IPS-NIHi7 (cell line): ENCODE measurements at regions not wholly inside any gene's neighbourhood (a gene's known extent, or its start where the extent isn't known, plus 50 kb on each side); places are given as distances from the start of the nearest gene placed in this dataset.

Experiments
- DNase-seq: peaks from one replicate; pipeline ENCODE4 v3.0.0; 2012; ENCODE audit warnings: mixed read lengths; ENCODE audit errors: extremely low spot score

DNA sequence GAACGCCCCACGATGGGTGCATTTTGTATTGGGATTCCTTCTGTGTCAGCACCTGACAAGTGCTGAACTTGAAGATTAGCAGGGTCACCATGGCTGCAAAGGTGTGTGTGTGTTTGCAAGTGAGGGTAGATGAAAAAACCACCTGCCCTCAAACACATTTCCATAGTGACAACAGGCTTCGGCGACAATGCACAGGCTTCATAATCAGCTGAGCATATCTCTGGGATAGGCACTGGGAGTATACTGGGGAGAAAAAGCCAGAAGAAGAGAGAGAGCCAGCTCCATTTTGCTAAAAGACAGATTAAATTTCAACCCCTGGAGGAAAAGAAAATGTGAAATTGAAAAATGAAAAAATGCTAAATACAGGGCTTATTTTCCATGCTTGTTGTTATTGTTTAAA, 656.1 kb downstream of the INHBA start:
- no peak for DNase-seq

DNA sequence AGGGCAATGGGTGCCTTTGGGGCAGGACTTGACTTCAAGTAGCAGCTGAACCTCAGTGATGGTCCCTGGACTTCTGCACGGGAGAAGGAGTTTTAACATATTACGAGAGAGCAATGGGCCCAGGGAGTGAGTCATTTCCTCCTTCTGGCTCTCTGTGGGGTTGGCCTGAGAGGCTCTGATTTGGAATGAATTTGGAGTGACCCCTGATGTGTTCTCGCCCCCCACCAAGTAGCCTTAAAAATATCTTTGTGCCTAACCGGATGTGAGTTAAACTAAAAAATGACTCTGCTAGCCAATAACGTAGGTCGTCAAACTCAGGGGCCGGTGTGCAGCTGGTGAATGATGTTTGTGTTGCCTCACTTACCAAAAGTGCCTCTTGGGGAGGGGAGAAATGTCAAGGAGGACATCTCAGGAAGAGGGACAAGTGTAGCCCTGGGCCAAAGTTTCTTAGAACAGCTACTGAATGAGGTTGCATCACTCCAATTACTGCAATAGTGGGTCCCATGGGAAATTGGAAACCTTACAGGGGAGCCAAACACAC, 656.6 kb downstream of the INHBA start:
- DNase-seq, result no peak

DNA sequence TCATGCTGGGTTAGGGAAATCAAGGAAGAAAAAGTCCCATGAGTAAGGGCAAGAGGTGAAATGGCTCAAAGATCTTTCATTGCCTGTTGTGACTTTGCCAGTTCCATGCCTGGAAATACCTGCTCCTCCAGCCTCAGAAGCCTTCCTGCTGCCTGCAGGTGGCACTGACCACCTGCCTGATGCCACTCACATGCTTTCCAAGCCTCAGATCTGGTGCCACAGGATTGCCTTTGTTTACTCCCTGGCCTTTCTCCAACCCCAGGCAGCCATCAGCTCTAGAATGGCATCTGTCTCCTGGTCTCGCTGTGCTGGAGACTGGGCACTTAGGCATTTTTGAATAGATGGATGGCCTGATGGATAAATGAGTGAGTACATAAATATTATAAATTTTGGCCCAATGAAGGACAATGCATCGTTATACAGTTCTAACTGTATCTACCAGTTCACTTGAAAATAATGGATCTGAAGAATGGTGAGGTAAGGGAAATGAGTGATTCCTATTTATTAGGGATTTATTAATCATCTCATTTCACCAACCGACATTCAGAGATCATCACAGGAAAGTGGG, 657.2 kb downstream of the INHBA start:
- DNase-seq, result peak; percentile 36

DNA sequence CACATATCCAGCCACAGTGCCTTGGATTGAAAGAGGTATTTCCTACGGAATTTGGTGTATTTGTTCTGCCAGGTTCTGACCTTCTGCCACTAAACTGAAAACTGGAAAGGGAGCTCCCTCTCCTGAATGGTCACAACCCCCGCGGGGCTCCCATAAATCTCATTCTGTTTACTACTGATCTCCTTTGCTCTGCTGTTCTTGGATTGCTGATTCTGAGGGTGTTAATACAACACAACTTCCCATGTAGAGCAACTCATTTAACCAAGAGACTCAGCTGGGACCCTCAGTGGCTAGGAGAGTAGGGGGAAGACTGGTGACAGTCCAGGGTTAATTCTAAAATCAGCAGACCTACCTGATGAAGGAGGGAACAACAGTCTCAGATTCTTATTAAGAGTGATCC, 662.9 kb downstream of the INHBA start:
- DNase-seq, result no peak

DNA sequence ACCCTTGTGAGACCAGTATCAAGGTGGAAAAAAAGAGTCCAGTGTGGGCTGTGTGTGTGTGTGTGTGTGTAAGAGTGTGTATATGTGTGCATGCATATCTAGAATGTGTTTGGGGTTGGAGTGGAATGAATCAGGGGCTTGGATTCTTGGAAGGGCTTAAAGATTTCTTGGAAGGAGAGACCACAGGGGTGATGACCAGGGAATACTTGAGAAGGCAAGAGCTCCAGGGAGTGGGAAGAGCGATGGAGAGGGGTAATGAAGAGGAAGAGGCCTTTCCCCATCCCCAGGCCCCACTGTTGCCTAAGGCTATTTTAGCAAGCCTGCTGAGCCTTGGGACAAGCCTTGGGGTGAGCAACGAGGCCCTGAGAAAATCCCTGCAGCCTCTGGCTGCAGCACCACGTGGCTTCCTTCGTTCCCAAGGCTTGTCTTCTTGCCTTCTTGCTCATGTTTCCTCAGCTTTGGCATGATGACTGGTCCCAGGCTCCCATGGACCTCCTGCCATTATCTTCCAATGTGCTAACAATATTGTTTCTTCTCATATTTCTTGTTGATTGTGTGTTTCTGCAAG, 663.4 kb downstream of the INHBA start:
- no peak for DNase-seq

DNA sequence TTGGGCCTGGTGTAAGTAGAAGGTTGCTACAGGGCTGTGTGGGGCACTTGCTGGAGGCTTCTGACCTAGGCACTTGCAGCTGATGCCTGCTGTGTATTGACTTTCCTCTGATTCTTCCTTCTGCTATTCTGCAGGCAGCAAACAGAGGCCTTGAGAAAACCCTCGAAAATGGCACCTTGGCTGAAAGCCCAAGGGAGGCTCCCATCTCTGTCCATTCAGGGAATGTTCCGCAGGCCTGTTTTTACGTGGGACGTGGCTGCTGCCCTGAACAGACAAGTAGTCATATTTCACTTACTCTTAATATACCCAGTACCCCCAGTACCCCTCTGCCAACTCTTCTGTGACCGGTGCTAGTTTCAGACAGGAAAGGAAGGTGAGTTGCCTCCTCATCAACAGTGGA, 664.7 kb downstream of the INHBA start:
- DNase-seq, result no peak

DNA sequence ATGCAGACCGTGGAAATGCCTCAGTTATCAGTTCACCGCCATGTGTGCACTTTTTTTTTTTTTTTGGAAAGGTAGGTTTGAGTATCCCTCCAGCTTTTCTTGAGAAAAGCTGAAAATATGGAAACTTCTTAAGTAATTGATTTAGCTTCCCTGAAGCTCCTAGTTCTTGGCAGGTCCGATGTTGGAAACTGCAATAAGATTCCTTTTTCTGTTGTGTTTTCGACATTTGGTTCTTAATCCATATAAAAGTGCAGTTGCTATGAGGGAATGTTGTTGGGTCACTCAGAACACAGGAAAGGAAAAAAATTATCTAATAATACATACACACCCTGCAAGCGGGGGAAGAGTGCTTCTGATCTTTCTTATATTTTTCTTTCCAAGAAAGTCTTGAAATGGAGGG, 665.2 kb downstream of the INHBA start:
- DNase-seq, result no peak

DNA sequence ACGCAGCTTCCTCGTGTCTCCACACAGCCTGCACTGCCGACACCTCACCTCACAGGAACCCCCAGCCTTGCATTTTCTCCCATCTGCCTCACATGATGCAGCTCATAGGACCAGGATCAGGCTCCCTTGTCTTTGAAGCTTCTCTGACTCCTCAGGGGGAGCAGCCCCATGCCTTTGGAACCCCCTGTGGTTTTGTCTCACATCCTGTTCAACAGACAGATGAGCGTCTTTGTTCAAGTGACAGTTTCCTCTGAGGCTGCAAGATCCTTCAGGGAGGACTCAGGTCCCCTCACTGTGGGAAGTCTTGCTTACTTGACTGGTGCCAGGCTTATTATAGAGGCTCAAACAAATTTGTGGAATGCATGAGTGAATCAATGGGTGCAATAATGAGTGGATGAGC, 667.1 kb downstream of the INHBA start:
- DNase-seq, result no peak

DNA sequence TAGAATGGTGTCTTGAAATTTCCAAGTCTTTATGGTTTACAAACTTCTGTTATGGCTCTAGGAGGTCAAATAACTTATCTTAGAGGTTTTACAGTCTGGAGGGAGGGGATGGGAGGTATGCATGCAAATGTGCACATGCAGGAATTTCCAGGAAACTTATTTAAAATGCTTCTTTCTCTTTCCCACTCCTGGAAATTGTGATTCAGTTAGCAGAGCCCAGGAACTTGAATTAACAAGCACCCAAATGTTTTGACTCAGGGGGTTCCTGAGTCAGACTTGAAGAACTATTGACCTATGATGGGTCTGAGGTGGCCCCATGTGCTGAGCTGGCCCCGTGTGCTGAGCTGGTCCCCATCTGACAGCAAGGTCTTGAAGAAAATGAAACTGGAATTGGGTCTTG, 669.4 kb downstream of the INHBA start:
- DNase-seq, result no peak

DNA sequence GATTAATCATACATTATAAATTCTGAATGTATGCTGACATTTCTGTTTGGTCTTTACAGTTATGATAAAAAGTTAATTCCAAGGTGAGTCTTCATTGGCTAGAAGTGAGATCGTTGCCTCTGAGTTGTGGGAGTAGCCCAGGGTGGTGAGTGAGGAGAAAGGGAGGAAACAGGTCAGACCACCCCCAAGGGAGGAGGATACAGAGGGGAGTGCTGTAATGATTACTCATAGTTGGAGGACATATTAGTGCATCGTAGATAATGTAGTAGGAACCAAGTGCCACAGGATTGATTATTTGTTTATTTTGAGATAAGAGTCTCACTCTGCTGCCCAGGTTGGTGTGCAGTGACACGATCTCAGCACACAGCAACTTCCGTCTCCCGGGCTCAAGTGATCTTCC, 672.2 kb downstream of the INHBA start:
- no peak for DNase-seq

DNA sequence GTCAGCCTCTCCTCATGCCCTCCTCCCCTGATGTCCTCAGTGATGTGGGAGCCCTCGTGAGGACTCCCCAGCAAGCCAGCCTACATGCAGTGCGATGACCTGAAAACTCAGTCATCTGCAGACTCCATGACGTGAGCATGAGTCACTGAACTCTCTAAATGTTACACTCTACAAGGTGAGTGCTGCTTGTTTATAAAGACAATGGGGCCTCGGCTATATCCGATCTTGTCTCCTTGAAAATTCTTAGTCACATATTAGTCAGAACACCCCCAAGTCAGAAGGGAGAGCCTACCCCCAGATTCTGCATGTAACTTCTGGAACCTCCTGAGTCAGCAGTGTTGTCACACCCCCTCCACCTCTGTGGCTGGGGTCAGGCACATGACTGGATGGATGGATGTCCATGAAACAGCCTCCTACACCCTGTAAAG, 673.8 kb downstream of the INHBA start:
- DNase-seq, result no peak

DNA sequence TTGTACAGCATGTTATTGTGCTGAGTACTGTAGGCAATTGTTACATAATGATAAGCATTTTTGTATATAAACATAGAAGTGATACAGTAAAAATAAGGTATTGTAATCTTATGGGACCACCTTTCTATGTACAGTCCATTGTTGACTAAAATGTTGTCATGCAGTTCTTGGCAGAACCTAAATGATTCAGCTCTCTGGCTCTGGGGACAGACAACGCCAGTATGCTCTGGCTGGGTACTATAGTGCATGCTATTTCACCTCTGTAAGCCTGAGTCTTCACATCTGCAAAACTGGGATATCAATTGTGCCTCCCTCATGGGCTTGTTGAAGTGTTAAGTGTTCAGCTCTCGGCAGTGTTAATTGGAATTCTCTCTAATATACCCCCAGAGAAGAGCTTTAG, 674.3 kb downstream of the INHBA start:
- no peak for DNase-seq

DNA sequence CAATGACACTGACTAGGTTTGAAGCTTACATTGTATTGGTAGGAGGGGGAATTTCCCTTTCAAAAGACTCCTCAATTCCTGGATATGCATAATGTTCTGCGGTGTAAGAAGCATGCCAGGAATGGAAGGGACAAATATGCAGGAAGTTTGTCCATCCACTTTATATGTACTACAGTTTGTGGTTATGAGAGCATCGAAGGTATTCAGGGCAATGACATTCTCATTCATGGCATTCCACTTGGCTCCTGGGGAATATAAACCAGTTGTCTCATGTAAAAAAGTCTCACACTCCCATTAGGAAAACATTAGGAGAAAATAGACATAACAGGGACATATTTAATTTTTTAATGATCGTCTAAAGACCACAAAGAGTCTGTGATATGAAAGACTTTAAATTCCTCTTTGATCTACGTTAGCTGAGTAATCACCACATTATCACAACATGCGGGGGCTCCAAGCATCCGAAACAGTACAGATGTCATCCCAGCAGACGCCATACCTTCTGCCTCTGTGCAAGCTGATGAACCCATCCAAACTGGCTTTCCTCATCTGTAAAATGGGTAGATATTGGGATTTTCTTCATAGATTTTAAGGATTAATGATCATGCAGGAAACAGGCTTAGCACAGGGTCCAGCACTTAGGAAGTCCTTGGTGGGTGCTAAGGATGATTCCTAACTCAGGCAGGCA, 675.3 kb downstream of the INHBA start:
- DNase-seq, result no peak

DNA sequence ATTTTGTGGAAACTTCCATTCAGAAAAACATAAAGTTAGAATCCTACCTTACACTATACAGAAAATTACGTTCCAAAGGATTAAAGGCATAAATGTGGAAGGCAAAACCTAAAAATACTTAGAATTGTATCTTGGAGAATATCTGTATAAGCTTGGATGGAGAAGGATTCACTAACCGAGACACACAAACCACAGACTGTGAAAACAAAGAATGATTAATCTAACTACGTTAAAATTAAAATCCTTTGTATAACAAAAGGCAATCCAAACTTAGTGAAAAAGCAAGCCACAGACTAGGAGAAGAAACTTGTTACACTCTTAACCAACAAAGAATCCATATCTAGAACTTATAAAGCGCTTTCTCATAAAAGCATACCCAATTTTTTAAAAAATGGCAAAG, 678.8 kb downstream of the INHBA start:
- DNase-seq, result no peak

DNA sequence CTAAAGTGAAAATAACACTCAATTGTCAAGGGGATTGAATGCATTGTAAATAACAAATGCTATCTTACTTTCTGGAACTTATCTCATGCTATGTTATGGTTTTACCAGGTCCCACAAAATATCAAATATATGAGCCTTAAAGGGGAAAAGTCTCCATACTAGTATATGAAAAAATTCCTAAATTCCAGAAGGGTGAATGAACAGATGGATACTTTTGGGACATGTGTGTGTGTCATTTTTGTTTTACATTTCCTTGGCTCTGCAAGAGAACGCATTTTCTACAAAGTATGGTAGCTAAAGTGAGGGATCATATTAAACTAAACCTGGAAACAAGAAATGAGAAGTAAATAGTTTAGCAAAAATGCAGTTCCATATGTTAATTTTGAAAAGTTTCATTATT, 682.8 kb downstream of the INHBA start:
- no peak for DNase-seq

DNA sequence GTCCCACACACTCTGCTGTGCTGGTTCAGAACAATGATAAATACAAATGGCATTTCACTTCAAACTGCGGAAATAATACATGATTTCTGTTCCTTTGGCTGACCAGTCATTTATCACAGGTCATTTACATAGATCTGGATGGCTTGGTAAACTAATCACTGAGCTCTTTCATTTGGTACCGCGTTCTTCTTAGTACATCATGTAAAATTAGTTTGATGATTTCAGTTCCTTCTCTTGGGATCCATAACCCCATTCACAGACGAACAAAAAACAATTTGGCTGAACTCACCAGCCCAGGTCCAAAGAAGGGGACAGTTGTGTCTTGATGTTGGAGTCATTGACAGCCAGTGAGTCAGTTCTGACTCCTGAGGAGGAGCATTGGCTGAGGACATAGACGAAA, 689.8 kb downstream of the INHBA start:
- DNase-seq, result no peak

DNA sequence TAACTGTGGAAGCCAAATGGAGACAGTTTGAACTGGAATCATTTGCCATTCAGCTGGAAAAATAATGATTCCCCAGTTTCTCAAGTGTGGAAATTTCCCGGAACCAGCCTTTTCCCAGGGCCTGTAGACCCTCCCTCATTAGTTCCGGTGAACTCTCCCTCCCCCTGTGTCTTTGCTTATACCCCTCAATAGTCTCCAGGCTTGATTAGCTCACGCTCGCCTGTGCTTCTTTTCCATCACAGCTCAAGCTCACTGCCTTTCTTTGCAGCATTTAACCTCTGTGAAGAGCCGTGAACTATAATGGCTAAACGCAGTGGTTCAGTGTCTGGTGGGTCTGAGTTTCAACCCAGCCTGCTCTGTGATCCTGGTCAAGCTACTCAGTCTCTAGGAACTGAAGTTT, 690.8 kb downstream of the INHBA start:
- DNase-seq, result no peak

DNA sequence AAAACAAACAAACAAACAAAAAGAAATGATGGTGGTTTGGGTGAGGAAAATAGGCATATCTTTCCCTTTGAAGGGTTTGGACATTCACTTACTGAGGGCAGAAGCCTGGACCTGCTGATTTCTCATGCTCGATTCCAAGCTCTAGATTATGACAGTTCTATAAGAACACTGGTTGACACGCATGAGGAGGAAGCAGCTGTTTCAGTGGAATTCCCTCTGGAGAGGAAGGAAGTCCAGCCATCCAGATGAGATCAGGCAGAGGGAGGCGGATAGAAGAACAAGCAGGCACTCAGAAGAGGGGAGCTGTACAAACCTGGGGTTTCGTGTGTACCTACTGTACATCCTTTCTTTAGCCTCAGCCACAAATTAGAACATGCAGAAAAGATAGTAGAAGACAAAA, 691.9 kb downstream of the INHBA start:
- no peak for DNase-seq

DNA sequence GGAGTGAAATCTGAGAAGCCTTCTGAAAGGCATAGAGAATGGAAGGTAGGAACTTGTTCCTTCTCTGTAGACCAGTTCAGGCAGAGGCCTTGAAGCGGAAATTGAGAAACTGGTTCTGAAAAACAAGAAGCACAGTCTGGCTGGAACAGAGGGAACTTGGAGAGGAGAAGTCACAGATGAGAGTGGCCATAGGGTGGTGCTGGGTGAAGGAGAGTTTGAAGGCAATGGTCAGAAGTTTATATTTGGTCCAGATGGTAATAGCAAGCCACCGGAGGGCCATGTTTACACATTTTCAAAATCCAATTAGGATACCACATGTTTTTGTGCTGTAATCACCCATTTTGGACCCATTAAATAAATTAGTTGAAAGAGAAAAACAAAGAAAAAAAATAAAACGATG, 692.5 kb downstream of the INHBA start:
- DNase-seq, result no peak

DNA sequence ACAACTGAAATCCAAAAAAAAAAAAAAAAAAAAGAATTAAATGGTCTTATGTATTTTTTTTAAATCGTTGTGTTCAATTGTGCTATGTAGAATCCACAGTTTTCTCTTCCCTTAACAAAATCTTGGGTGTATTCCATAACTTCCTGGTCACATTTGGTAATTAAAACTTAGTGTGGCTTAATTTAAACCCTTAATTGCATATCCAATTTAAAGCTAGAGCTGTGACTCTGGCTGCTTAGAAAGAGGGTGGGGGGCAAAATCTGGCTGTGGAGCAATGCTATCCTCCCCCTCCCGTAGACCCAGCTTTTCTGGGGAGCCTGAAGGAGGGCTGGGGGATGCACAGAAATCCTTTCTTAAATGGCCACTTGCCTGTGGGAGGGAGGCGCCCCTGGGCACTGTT, 695.1 kb downstream of the INHBA start:
- DNase-seq, result no peak

DNA sequence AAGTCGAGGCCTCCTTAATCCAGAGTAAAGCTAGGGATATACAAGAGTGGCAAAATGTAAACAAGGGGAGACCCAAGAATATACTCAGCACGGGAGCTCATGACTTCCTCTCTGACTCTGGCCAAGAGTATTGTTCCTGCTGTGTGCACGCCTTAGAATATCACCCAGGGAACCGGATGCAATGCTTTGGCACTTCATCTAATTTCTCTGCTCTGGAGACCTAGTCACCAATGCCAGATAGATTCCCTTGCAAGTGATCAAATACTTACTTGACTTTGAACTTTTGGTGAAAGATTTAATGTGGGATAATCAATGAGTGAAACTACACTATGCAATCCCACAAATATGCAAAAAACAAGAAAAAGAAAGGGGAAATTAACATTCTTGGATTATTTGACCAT, 695.5 kb downstream of the INHBA start:
- no peak for DNase-seq

DNA sequence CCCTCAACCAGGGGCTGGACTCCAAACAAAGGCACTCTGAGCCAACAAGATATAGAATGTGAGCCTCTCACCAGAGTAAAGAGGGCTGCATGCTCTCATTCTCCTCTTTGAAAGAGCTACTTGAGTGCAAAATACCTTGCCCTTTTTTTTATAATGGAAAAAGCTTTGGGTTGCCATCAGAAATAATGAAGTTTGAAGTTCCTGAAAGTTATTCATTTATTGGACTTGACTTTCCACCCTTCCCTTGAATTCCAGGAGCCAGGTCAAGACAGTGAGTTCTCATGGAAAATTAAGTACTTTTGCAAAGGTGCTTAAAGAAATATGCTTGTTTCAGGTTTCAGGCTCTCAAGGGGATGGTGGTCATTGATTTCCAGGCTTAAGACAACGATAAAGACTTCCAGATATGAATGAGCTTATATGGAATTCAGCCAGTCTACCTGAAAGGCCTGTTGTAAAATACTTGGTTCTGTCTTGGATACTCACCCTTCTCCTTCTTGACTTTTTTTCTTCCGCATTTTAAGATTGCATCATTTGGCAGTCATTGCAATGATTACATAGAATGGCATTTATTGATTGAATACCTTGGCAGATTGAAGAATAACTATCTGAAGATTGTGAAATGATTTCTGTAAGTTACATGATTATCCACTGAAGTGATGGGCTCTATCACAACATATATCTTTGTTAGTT, 696.4 kb downstream of the INHBA start:
- no peak for DNase-seq

DNA sequence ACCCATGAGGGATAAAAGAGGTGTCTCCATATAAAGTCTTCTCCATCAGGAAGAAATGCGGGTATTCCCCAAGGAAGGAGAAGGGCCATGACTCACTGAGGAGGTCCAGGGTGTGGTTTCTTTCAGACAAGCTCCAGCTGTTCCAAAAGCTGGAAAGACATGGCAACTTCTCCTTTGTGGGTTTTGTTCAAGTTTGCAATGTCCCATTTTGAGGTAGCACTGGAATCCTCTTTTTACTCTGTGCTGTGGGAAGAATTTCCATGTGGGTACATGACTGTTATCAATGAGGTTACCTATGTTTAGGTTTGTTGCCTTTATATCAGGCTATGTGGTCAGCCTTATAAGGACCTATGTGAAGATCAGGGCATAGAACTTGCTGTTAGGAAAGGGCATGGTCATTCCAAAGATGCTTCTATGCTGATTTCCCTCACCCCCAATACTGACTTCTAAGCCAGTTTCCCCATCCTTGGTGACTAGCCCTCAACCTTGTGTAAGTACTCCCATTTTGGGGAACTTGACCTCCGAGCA, 697.5 kb downstream of the INHBA start:
- DNase-seq, result no peak
